Stimulated activated effector memory CD8-positive, alpha-beta T cell treated with anti-CD3 and anti-CD28 coated beads, Interleukin-12 subunit alpha, Interleukin-12 subunit beta, amount 100 ng/mL, for 72 hours (primary cell): ENCODE measurements at regions not wholly inside any gene's neighbourhood (a gene's known extent, or its start where the extent isn't known, plus 50 kb on each side); places are given as distances from the start of the nearest gene placed in this dataset.

Experiments
- ATAC-seq: fragments of 150-1000 bp; cut with Tn5 transposase; 2 replicates; pipeline ENCODE4 v1.10.0; 2021
- DNase-seq, 2 donors: peaks; one replicate each; pipeline ENCODE4 v3.0.0; 2021 to 2022; ENCODE audit warnings: low spot score in 2 of 2
- H3K27ac Mint-ChIP-seq: one replicate; pipeline ENCODE4 v1.8.0; 2022; ENCODE audit warnings: mild to moderate bottlenecking, mixed read lengths
- H3K36me3 Mint-ChIP-seq: one replicate; pipeline ENCODE4 v1.8.0; 2022; ENCODE audit warnings: mild to moderate bottlenecking, mixed read lengths
- H3K4me1 Mint-ChIP-seq: one replicate; pipeline ENCODE4 v1.8.0; 2022; ENCODE audit warnings: mixed read lengths
- H3K4me3 Mint-ChIP-seq: one replicate; pipeline ENCODE4 v1.8.0; 2022; ENCODE audit warnings: mild to moderate bottlenecking, mixed read lengths
- H3K9me3 Mint-ChIP-seq: one replicate; pipeline ENCODE4 v1.8.0; 2022; ENCODE audit warnings: mixed read lengths

GRCh38 chr3:76028774-76029173 is 243.4 kb upstream of the ZNF717 start:
- Mint-ChIP-seq H3K4me1 (no peaks in the 10 kb centered on the region), H3K4me3 (no peak overlapping the region), H3K9me3 (peaks cover 20% of the 10 kb centered on the region), H3K27ac (no peak overlapping the region), H3K36me3 (no peaks in the 10 kb centered on the region)
- ATAC-seq (no peak), DNase-seq (no peak)

GRCh38 chr3:76034649-76035048 is 249.3 kb upstream of the ZNF717 start:
- Mint-ChIP-seq H3K4me3 (no peak overlapping the region), H3K9me3 (peaks cover 14% of the 10 kb centered on the region), H3K36me3 (no peaks in the 10 kb centered on the region), H3K4me1 (no peaks in the 10 kb centered on the region), H3K27ac (no peak overlapping the region)
- DNase-seq, result no peak
- ATAC-seq, result no peak

- Mint-ChIP-seq H3K27ac (no peak overlapping the region), H3K36me3 (no peaks in the 10 kb centered on the region), H3K9me3 (peaks cover 14% of the 10 kb centered on the region), H3K4me1 (no peaks in the 10 kb centered on the region), H3K4me3 (no peak overlapping the region)
- DNase-seq (no peak), ATAC-seq (no peak)
Observed at GRCh38 chr3:76035117-76035516, 249.8 kb upstream of the ZNF717 start.

- no peak overlapping the region for H3K27ac Mint-ChIP-seq
Observed at GRCh38 chr3:76038949-76039348, 253.6 kb upstream of the ZNF717 start.

GRCh38 chr3:76039431-76039830 is 254.1 kb upstream of the ZNF717 start:
- no peaks in the 10 kb centered on the region for H3K36me3 Mint-ChIP-seq
- DNase-seq (no peak), ATAC-seq (no peak)
- H3K9me3 Mint-ChIP-seq, result peaks cover 8% of the 10 kb centered on the region
- H3K4me1 Mint-ChIP-seq, result no peaks in the 10 kb centered on the region
- no peak overlapping the region for H3K4me3 Mint-ChIP-seq
- no peak overlapping the region for H3K27ac Mint-ChIP-seq

More at GRCh38 chr3:76038949-76039348, 253.6 kb upstream of the ZNF717 start:
- H3K4me3 Mint-ChIP-seq, result no peak overlapping the region
- H3K36me3 Mint-ChIP-seq, result no peaks in the 10 kb centered on the region
- ATAC-seq (no peak), DNase-seq (no peak)
- peaks cover 11% of the 10 kb centered on the region for H3K9me3 Mint-ChIP-seq
- H3K4me1 Mint-ChIP-seq, result no peaks in the 10 kb centered on the region

- Mint-ChIP-seq H3K4me1 (no peaks in the 10 kb centered on the region), H3K27ac (no peak overlapping the region), H3K36me3 (no peaks in the 10 kb centered on the region), H3K4me3 (no peak overlapping the region), H3K9me3 (peaks cover 5% of the 10 kb centered on the region)
- ATAC-seq (no peak), DNase-seq (no peak)
Observed at GRCh38 chr3:76040946-76041345, 255.6 kb upstream of the ZNF717 start.

- ATAC-seq (no peak), DNase-seq (no peak)
- H3K4me1 Mint-ChIP-seq, result no peaks in the 10 kb centered on the region
- H3K4me3 Mint-ChIP-seq, result no peak overlapping the region
- no peak overlapping the region for H3K27ac Mint-ChIP-seq
- peaks cover 7% of the 10 kb centered on the region for H3K9me3 Mint-ChIP-seq
- no peaks in the 10 kb centered on the region for H3K36me3 Mint-ChIP-seq
Observed at GRCh38 chr3:76043746-76044145, 258.4 kb upstream of the ZNF717 start.

- Mint-ChIP-seq H3K4me3 (no peak overlapping the region), H3K4me1 (no peaks in the 10 kb centered on the region)
Observed at GRCh38 chr3:76044601-76045600, 259.6 kb upstream of the ZNF717 start.

GRCh38 chr3:76047368-76047767 is 262.0 kb upstream of the ZNF717 start:
- Mint-ChIP-seq H3K9me3 (peaks cover 11% of the 10 kb centered on the region), H3K36me3 (no peaks in the 10 kb centered on the region), H3K4me1 (no peaks in the 10 kb centered on the region), H3K4me3 (no peak overlapping the region), H3K27ac (no peak overlapping the region)
- ATAC-seq, result no peak
- DNase-seq, result no peak

More at GRCh38 chr3:76044601-76045600, 259.6 kb upstream of the ZNF717 start:
- Mint-ChIP-seq H3K9me3 (peaks cover 11% of the 10 kb centered on the region), H3K27ac (no peak overlapping the region), H3K36me3 (no peaks in the 10 kb centered on the region)
- DNase-seq, result no peak
- ATAC-seq, result no peak

- ATAC-seq (no peak), DNase-seq (no peak)
- H3K36me3 Mint-ChIP-seq, result no peaks in the 10 kb centered on the region
- H3K4me3 Mint-ChIP-seq, result no peak overlapping the region
- H3K4me1 Mint-ChIP-seq, result no peaks in the 10 kb centered on the region
- H3K9me3 Mint-ChIP-seq, result peaks cover 15% of the 10 kb centered on the region
- H3K27ac Mint-ChIP-seq, result no peak overlapping the region
Observed at GRCh38 chr3:76049776-76050175, 264.4 kb upstream of the ZNF717 start.

- DNase-seq, result no peak
- Mint-ChIP-seq H3K27ac (no peak overlapping the region), H3K4me1 (no peaks in the 10 kb centered on the region), H3K4me3 (no peak overlapping the region), H3K36me3 (no peaks in the 10 kb centered on the region), H3K9me3 (peaks cover 18% of the 10 kb centered on the region)
- ATAC-seq, result no peak
Observed at GRCh38 chr3:76051145-76051544, 265.8 kb upstream of the ZNF717 start.

GRCh38 chr3:76054404-76054803 is 269.1 kb upstream of the ZNF717 start:
- DNase-seq (no peak), ATAC-seq (no peak)
- H3K9me3 Mint-ChIP-seq, result peaks cover 19% of the 10 kb centered on the region
- H3K27ac Mint-ChIP-seq, result no peak overlapping the region
- no peaks in the 10 kb centered on the region for H3K4me1 Mint-ChIP-seq
- H3K4me3 Mint-ChIP-seq, result no peak overlapping the region
- no peaks in the 10 kb centered on the region for H3K36me3 Mint-ChIP-seq

- Mint-ChIP-seq H3K4me1 (no peaks in the 10 kb centered on the region), H3K27ac (no peak overlapping the region), H3K36me3 (no peaks in the 10 kb centered on the region), H3K9me3 (peaks cover 6% of the 10 kb centered on the region), H3K4me3 (no peak overlapping the region)
- ATAC-seq (no peak), DNase-seq (no peak)
Observed at GRCh38 chr3:76061654-76062053, 276.3 kb upstream of the ZNF717 start.

GRCh38 chr3:76063019-76063418 is 277.7 kb upstream of the ZNF717 start:
- ATAC-seq (no peak), DNase-seq (no peak)
- H3K4me1 Mint-ChIP-seq, result no peaks in the 10 kb centered on the region
- H3K36me3 Mint-ChIP-seq, result no peaks in the 10 kb centered on the region
- H3K4me3 Mint-ChIP-seq, result no peak overlapping the region
- no peak overlapping the region for H3K27ac Mint-ChIP-seq
- H3K9me3 Mint-ChIP-seq, result peaks cover 3% of the 10 kb centered on the region

GRCh38 chr3:76063811-76064210 is 278.5 kb upstream of the ZNF717 start:
- Mint-ChIP-seq H3K36me3 (no peaks in the 10 kb centered on the region), H3K27ac (no peak overlapping the region)

GRCh38 chr3:76065964-76066363 is 280.6 kb upstream of the ZNF717 start:
- peaks cover 10% of the 10 kb centered on the region for H3K9me3 Mint-ChIP-seq
- no peak for DNase-seq

More at GRCh38 chr3:76063811-76064210, 278.5 kb upstream of the ZNF717 start:
- Mint-ChIP-seq H3K9me3 (peaks cover 6% of the 10 kb centered on the region), H3K4me1 (no peaks in the 10 kb centered on the region), H3K4me3 (no peak overlapping the region)
- DNase-seq (no peak), ATAC-seq (no peak)

More at GRCh38 chr3:76065964-76066363, 280.6 kb upstream of the ZNF717 start:
- no peak for ATAC-seq
- H3K4me1 Mint-ChIP-seq, result no peaks in the 10 kb centered on the region
- no peak overlapping the region for H3K27ac Mint-ChIP-seq
- H3K4me3 Mint-ChIP-seq, result no peak overlapping the region
- no peaks in the 10 kb centered on the region for H3K36me3 Mint-ChIP-seq
